HepG2 (cell line): ENCODE measurements at regions not wholly inside any gene's neighbourhood (a gene's known extent, or its start where the extent isn't known, plus 50 kb on each side); places are given as distances from the start of the nearest gene placed in this dataset.
A peak's percentile ranks its signal among the peaks of the same experiment; 100 is the strongest.

ENCODE experiments used
- ATAC-seq: fragments of 200-7000 bp; cut with Tn5 transposase; 3 replicates; pipeline ENCODE4 v1.9.1; 2020; ENCODE audit warnings: mild to moderate bottlenecking, moderate library complexity
- BruUV-seq: library from RNA; stranded (reverse); fragments of 400-500 nt; replicated peaks from 2 replicates; lab custom pipeline; 2021; lab: Mats Ljungman, UMichigan
- CTCF ChIA-PET: fragments of 300-600 bp; formaldehyde crosslinking; extraction: SDS; loops from one replicate; lab custom pipeline; 2021; ENCODE audit warnings: low total read pairs, inconsistent platforms, low intra/inter-chr PET ratio; lab: Yijun Ruan, JAX
- POLR2A ChIA-PET: fragments of 350-600 bp; sonication (Branson Sonifier 250); formaldehyde crosslinking; loops from one replicate; lab custom pipeline; 2020; ENCODE audit warnings: antibody characterized with exemption, inconsistent platforms; lab: Yijun Ruan, JAX
- DNase-seq: peaks from one replicate; pipeline ENCODE4 v3.0.0-alpha.2; 2015; ENCODE audit warnings: low spot score
- FAIRE-seq: peaks from 3 replicates; lab custom pipeline; 2011; peaks lifted over from hg19 to GRCh38; lab: Jason Lieb, UNC
- H2AFZ ChIP-seq: one replicate; pipeline ENCODE4 v1.6.1; 2011; ENCODE audit warnings: low read length, inconsistent platforms
- H3K27ac ChIP-seq: fragments of 300-600 bp; 3 replicates; pipeline ENCODE4 v1.8.0; 2011; ENCODE audit warnings: mixed run types, mild to moderate bottlenecking, mixed read lengths, low read length, inconsistent platforms; ENCODE audit not compliant: insufficient read depth; ENCODE audit errors: extremely low read length
- H3K27me3 ChIP-seq, 2 experiments: fragments of 200-600 bp in 1 of 2; 2 replicates in 1 of 2; 3 replicates in 1 of 2; pipeline versions ENCODE4 v1.6.0 to v1.8.0; 2011; ENCODE audit warnings: low read length in 2 of 2, mild to moderate bottlenecking in 2 of 2, moderate library complexity in 2 of 2, inconsistent platforms in 1 of 2; ENCODE audit not compliant: insufficient read depth in 2 of 2, control insufficient read depth in 1 of 2
- H3K36me3 ChIP-seq, 2 experiments: fragments of 200-600 bp in 1 of 2; replicated peaks in 1 of 2; 2 replicates in 1 of 2; 3 replicates in 1 of 2; pipeline versions ENCODE4 v1.5.1 to v1.8.0; 2011; ENCODE audit warnings: low read length in 2 of 2, inconsistent platforms in 1 of 2; ENCODE audit not compliant: insufficient read depth in 2 of 2, control insufficient read depth in 1 of 2
- H3K4me1 ChIP-seq: 2 replicates; pipeline ENCODE4 v1.5.1; 2012; ENCODE audit warnings: low read length, inconsistent platforms; ENCODE audit not compliant: insufficient read depth
- H3K4me2 ChIP-seq: 2 replicates; pipeline ENCODE4 v1.6.0; 2011; ENCODE audit warnings: low read depth, low read length, inconsistent platforms
- H3K4me3 ChIP-seq, 3 experiments: fragments of 200-600 bp in 1 of 3; sonication (generic), shearing (Covaris generic) in 1 of 3; replicated peaks in 1 of 3; 2 replicates each; pipeline ENCODE4 v1.5.1; 2011 to 2016; ENCODE audit warnings: low read length in 3 of 3, inconsistent platforms in 2 of 3, low read depth in 2 of 3, mild to moderate bottlenecking in 2 of 3, control low read depth in 1 of 3, mixed read lengths in 1 of 3; ENCODE audit not compliant: insufficient read depth in 1 of 3
- H3K79me2 ChIP-seq: one replicate; pipeline ENCODE4 v1.6.1; 2011; ENCODE audit warnings: low read length, inconsistent platforms; ENCODE audit not compliant: insufficient read depth
- H3K9ac ChIP-seq: 2 replicates; pipeline ENCODE4 v1.6.0; 2011; ENCODE audit warnings: mild to moderate bottlenecking, low read depth, low read length, inconsistent platforms; ENCODE audit not compliant: insufficient read depth
- H3K9me3 ChIP-seq: 2 replicates; pipeline ENCODE4 v1.5.1; 2012; ENCODE audit warnings: mild to moderate bottlenecking, low read length
- H4K20me1 ChIP-seq: 2 replicates; pipeline ENCODE4 v1.6.0; 2011; ENCODE audit warnings: inconsistent platforms, mild to moderate bottlenecking, low read length, moderate library complexity; ENCODE audit not compliant: insufficient read depth
- EP300 ChIP-seq, 3 experiments: sonication (generic) in 1 of 3; formaldehyde crosslinking in 1 of 3; IDR thresholded peaks; 2 replicates each; pipeline versions ENCODE4 v1.5.1 to v1.6.1; 2011 to 2020; ENCODE audit warnings: low read depth in 2 of 3, low read length in 2 of 3, borderline replicate concordance in 1 of 3, improper control_type of control experiment in 1 of 3, mild to moderate bottlenecking in 1 of 3, missing genetic modification reagents in 1 of 3, moderate library complexity in 1 of 3
- FOSL2 ChIP-seq: sonication (generic); formaldehyde crosslinking; IDR thresholded peaks from 2 replicates; pipeline ENCODE4 v1.4.0; 2020; ENCODE audit warnings: missing genetic modification reagents
- HMGXB3 ChIP-seq: sonication (generic); formaldehyde crosslinking; IDR thresholded peaks from 2 replicates; pipeline ENCODE4 v1.4.0; 2020; ENCODE audit warnings: missing genetic modification reagents, borderline replicate concordance
- HNF4A ChIP-seq: sonication (generic); formaldehyde crosslinking; IDR thresholded peaks from 2 replicates; pipeline ENCODE4 v1.4.0; 2020; ENCODE audit warnings: missing genetic modification reagents
- HNF4G ChIP-seq, 2 experiments: sonication (generic) in 1 of 2; formaldehyde crosslinking in 1 of 2; IDR thresholded peaks; 2 replicates each; pipeline versions ENCODE4 v1.4.0 to v1.6.1; 2011 to 2020; ENCODE audit warnings: borderline replicate concordance in 2 of 2, low read depth in 2 of 2, mild to moderate bottlenecking in 2 of 2, low read length in 1 of 2, missing genetic modification reagents in 1 of 2, moderate library complexity in 1 of 2
- PHF5A ChIP-seq: IDR thresholded peaks from one replicate; pipeline ENCODE4 v1.6.1; 2018; ENCODE audit warnings: low read depth, missing genetic modification reagents; ENCODE audit not compliant: unreplicated experiment
- SALL1 ChIP-seq: sonication (generic); formaldehyde crosslinking; IDR thresholded peaks from 2 replicates; pipeline ENCODE4 v1.8.0; 2022; ENCODE audit warnings: mild to moderate bottlenecking, missing genetic modification reagents
- SP5 ChIP-seq: IDR thresholded peaks from 2 replicates; pipeline ENCODE4 v1.6.1; 2016; ENCODE audit warnings: low read depth, borderline replicate concordance
- ZNF670 ChIP-seq: sonication (generic); formaldehyde crosslinking; IDR thresholded peaks from 2 replicates; pipeline ENCODE4 v1.8.0; 2022; ENCODE audit warnings: mild to moderate bottlenecking, missing genetic modification reagents, borderline replicate concordance
- WGBS: methylation state at CpG from one replicate; pipeline ENCODE4 v1.1.6; 2017; ENCODE audit warnings: low lambda C conversion rate; 5-methylcytosine and 5-hydroxymethylcytosine counted together
- in situ Hi-C: cut with HindIII; loops from 2 replicates; pipeline ENCODE4 v1.10.0; 2017; ENCODE audit warnings: low pct_unique_long_range_greater_than_20kb; ENCODE audit not compliant: extremely low pct_ligation_motif_present
- intact Hi-C: fragments of 100-400 bp; cut with micrococcal nuclease; formaldehyde crosslinking; loops from one replicate; pipeline ENCODE4 v1.10.0; 2022; ENCODE audit not compliant: unreplicated experiment
- TF ChIP-seq, protein P1 (sequence below): sonication (generic); formaldehyde crosslinking; IDR thresholded peaks from 2 replicates; pipeline ENCODE4 v1.5.1; 2020; ENCODE audit warnings: mild to moderate bottlenecking, missing genetic modification reagents, borderline replicate concordance
- TF ChIP-seq, protein P2 (sequence below): sonication (generic); IDR thresholded peaks from 2 replicates; pipeline ENCODE4 v1.6.1; 2016; ENCODE audit warnings: low read depth, borderline replicate concordance

GRCh38 chr4:145420595-145421214 is 60.9 kb upstream of the SMAD1 start:
- Histone ChIP-seq H3K27me3 (no peaks in the 10 kb centered on the region), H3K4me2 (peak overlapping the region; percentile 54), H3K79me2 (no peaks in the 10 kb centered on the region), H2AFZ (no peak overlapping the region), H3K9ac (no peak overlapping the region), H4K20me1 (no peaks in the 10 kb centered on the region; the same call in 1 of the 2 replicates), H3K27ac (no peak overlapping the region), H3K4me3 (no peak overlapping the region), H3K36me3 (no peaks in the 10 kb centered on the region), H3K9me3 (no peaks in the 10 kb centered on the region), H3K4me1 (peaks cover 9% of the 10 kb centered on the region)
- BruUV-seq: no TSS peak
- ATAC-seq (peak; percentile 100), DNase-seq (peak; percentile 51), FAIRE-seq (peak; percentile 75)
- 3% methylated on average over 2 of the region's 2 CpGs for WGBS
- CTCF ChIA-PET: no interaction called here
- POLR2A ChIA-PET: no interaction called here
- in situ Hi-C loops (no loop called here), intact Hi-C loops (no loop called here)
- TF ChIP-seq HNF4A (CRISPR knock-in tag): peak; percentile 91
- TF ChIP-seq, protein P1, sequence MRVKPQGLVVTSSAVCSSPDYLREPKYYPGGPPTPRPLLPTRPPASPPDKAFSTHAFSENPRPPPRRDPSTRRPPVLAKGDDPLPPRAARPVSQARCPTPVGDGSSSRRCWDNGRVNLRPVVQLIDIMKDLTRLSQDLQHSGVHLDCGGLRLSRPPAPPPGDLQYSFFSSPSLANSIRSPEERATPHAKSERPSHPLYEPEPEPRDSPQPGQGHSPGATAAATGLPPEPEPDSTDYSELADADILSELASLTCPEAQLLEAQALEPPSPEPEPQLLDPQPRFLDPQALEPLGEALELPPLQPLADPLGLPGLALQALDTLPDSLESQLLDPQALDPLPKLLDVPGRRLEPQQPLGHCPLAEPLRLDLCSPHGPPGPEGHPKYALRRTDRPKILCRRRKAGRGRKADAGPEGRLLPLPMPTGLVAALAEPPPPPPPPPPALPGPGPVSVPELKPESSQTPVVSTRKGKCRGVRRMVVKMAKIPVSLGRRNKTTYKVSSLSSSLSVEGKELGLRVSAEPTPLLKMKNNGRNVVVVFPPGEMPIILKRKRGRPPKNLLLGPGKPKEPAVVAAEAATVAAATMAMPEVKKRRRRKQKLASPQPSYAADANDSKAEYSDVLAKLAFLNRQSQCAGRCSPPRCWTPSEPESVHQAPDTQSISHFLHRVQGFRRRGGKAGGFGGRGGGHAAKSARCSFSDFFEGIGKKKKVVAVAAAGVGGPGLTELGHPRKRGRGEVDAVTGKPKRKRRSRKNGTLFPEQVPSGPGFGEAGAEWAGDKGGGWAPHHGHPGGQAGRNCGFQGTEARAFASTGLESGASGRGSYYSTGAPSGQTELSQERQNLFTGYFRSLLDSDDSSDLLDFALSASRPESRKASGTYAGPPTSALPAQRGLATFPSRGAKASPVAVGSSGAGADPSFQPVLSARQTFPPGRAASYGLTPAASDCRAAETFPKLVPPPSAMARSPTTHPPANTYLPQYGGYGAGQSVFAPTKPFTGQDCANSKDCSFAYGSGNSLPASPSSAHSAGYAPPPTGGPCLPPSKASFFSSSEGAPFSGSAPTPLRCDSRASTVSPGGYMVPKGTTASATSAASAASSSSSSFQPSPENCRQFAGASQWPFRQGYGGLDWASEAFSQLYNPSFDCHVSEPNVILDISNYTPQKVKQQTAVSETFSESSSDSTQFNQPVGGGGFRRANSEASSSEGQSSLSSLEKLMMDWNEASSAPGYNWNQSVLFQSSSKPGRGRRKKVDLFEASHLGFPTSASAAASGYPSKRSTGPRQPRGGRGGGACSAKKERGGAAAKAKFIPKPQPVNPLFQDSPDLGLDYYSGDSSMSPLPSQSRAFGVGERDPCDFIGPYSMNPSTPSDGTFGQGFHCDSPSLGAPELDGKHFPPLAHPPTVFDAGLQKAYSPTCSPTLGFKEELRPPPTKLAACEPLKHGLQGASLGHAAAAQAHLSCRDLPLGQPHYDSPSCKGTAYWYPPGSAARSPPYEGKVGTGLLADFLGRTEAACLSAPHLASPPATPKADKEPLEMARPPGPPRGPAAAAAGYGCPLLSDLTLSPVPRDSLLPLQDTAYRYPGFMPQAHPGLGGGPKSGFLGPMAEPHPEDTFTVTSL (CRISPR knock-in tag): peak; percentile 69; the same call in 1 of the 2 replicates
- TF ChIP-seq SP5: no peak
- TF ChIP-seq SALL1 (CRISPR knock-in tag): peak; percentile 65
- TF ChIP-seq ZNF670 (CRISPR knock-in tag): 0 out of 2 replicates have a peak, but pooled peaks have one; percentile 23
- TF ChIP-seq HNF4G (IDR thresholded peaks at IDR 0.05; ENCODE audit: borderline replicate concordance, low read depth, low read length): peak; percentile 81
- TF ChIP-seq HNF4G (CRISPR knock-in tag; IDR thresholded peaks at IDR 0.05; ENCODE audit: borderline replicate concordance, low read depth): no peak
- no peak for TF ChIP-seq HMGXB3 (CRISPR knock-in tag)
- no peak for TF ChIP-seq PHF5A (CRISPR knock-in tag)
- peak; percentile 54; the same call in 1 of the 2 replicates for TF ChIP-seq FOSL2 (CRISPR knock-in tag)
- TF ChIP-seq, protein P2, sequence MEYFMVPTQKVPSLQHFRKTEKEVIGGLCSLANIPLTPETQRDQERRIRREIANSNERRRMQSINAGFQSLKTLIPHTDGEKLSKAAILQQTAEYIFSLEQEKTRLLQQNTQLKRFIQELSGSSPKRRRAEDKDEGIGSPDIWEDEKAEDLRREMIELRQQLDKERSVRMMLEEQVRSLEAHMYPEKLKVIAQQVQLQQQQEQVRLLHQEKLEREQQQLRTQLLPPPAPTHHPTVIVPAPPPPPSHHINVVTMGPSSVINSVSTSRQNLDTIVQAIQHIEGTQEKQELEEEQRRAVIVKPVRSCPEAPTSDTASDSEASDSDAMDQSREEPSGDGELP: 0 out of 2 replicates have a peak, but pooled peaks have one; percentile 16
- TF ChIP-seq EP300 (IDR thresholded peaks at IDR 0.05; ENCODE audit: low read depth in 2 of 2, low read length in 2 of 2): 0 out of 4 replicates have a peak, but pooled peaks of 1 of the 2 experiments have one; percentile 39
- no peak for TF ChIP-seq EP300 (CRISPR knock-in tag; IDR thresholded peaks at IDR 0.05; ENCODE audit: borderline replicate concordance)
